Gastroesophageal sphincter (tissue), 4 donors: ENCODE measurements at regions not wholly inside any gene's neighbourhood (a gene's known extent, or its start where the extent isn't known, plus 50 kb on each side); places are given as distances from the start of the nearest gene placed in this dataset.

Experiments used
- ATAC-seq: fragments of 150-250 bp; one replicate; pipeline ENCODE4 v1.9.1; 2016; ENCODE audit warnings: mild to moderate bottlenecking, moderate library complexity
- H3K27ac ChIP-seq, 4 donors: fragments of 200-600 bp; sonication (generic) in 3 of 4; 1 replicate in 3 of 4; 2 replicates in 1 of 4; pipeline ENCODE4 v1.5.1; 2016 to 2019
- H3K27me3 ChIP-seq: fragments of 200-600 bp; sonication (generic); one replicate; pipeline ENCODE4 v1.5.1; 2019
- H3K36me3 ChIP-seq, 2 donors: fragments of 200-600 bp; sonication (generic); one replicate each; pipeline ENCODE4 v1.5.1; 2019; ENCODE audit warnings: control low read depth in 1 of 2
- H3K4me1 ChIP-seq, 3 donors: fragments of 200-600 bp; sonication (generic); 1 replicate in 2 of 3; 2 replicates in 1 of 3; pipeline ENCODE4 v1.5.1; 2016 to 2019; ENCODE audit warnings: control low read depth in 2 of 3
- H3K4me3 ChIP-seq, 2 donors: fragments of 200-600 bp; sonication (generic); one replicate each; pipeline ENCODE4 v1.5.1; 2019; ENCODE audit warnings: mild to moderate bottlenecking in 1 of 2, moderate library complexity in 1 of 2
- H3K9me3 ChIP-seq, 3 donors: fragments of 200-600 bp; sonication (generic); one replicate each; pipeline ENCODE4 v1.5.1; 2017 to 2019; ENCODE audit warnings: control low read depth in 2 of 3
- CTCF ChIP-seq, 4 experiments: fragments of 200-600 bp in 2 of 4; fragments of 450-650 bp in 2 of 4; sonication (generic) in 1 of 4; IDR thresholded peaks; one replicate each; pipeline ENCODE4 v1.5.1; 2017 to 2019; ENCODE audit warnings: antibody characterized with exemption in 4 of 4, mild to moderate bottlenecking in 2 of 4, moderate library complexity in 2 of 4
- EP300 ChIP-seq: sonication (generic); formaldehyde crosslinking; IDR thresholded peaks from one replicate; pipeline ENCODE4 v1.6.1; 2017; ENCODE audit warnings: antibody characterized with exemption, mild to moderate bottlenecking
- POLR2A ChIP-seq, 2 donors: fragments of 450-650 bp; IDR thresholded peaks; one replicate each; pipeline ENCODE4 v1.6.1; 2017; ENCODE audit warnings: antibody characterized with exemption in 2 of 2, mild to moderate bottlenecking in 2 of 2, moderate library complexity in 1 of 2
- POLR2AphosphoS5 ChIP-seq: sonication (generic); formaldehyde crosslinking; IDR thresholded peaks from one replicate; pipeline ENCODE4 v1.6.1; 2017; ENCODE audit warnings: antibody characterized with exemption
- WGBS, 2 donors: methylation state at CpG; one replicate each; pipeline ENCODE4 v1.1.5; 2018; ENCODE audit warnings: low coverage in 1 of 2; 5-methylcytosine and 5-hydroxymethylcytosine counted together

- H3K4me1 ChIP-seq: no peaks in the 10 kb centered on the region
- H3K4me3 ChIP-seq: no peak overlapping the region
- no peaks in the 10 kb centered on the region for H3K36me3 ChIP-seq
- H3K27ac ChIP-seq: no peak overlapping the region
- TF ChIP-seq CTCF (IDR thresholded peaks at IDR 0.05) (no peak), EP300 (no peak), POLR2AphosphoS5 (no peak), POLR2A (IDR thresholded peaks at IDR 0.05) (no peak)
- no peaks in the 10 kb centered on the region for H3K27me3 ChIP-seq
- ATAC-seq: no peak
- no peaks in the 10 kb centered on the region for H3K9me3 ChIP-seq
- WGBS, 2 donors: 53 to 69% methylated on average over 6 to 8 of the region's 12 CpGs
Observed at GRCh38 chr5:44637916-44638869, 170.6 kb upstream of the MRPS30 start.

- H3K4me3 ChIP-seq: no peak overlapping the region
- H3K4me1 ChIP-seq: no peaks in the 10 kb centered on the region
- ATAC-seq: no peak
- H3K36me3 ChIP-seq: no peaks in the 10 kb centered on the region
- no peaks in the 10 kb centered on the region for H3K9me3 ChIP-seq
- no peak overlapping the region for H3K27ac ChIP-seq
- no peaks in the 10 kb centered on the region for H3K27me3 ChIP-seq
- TF ChIP-seq POLR2A (IDR thresholded peaks at IDR 0.05) (no peak), POLR2AphosphoS5 (no peak), EP300 (no peak), CTCF (IDR thresholded peaks at IDR 0.05) (no peak)
- 71 to 80% methylated on average over 1 of the region's 1 CpG for WGBS, 2 donors
Observed at GRCh38 chr5:44632344-44632743, 176.4 kb upstream of the MRPS30 start.

GRCh38 chr5:44626846-44627245, 181.9 kb upstream of the MRPS30 start:
- TF ChIP-seq POLR2A (IDR thresholded peaks at IDR 0.05) (no peak), EP300 (no peak), POLR2AphosphoS5 (no peak), CTCF (IDR thresholded peaks at IDR 0.05) (no peak)
- no peaks in the 10 kb centered on the region for H3K4me1 ChIP-seq
- no peaks in the 10 kb centered on the region for H3K36me3 ChIP-seq
- H3K9me3 ChIP-seq: no peaks in the 10 kb centered on the region
- ATAC-seq: no peak
- no peak overlapping the region for H3K27ac ChIP-seq
- no peaks in the 10 kb centered on the region for H3K27me3 ChIP-seq
- no peak overlapping the region for H3K4me3 ChIP-seq

GRCh38 chr5:44622331-44622730, 186.4 kb upstream of the MRPS30 start:
- 81 to 82% methylated on average over 4 of the region's 4 CpGs for WGBS, 2 donors
- no peak overlapping the region for H3K4me3 ChIP-seq

More at GRCh38 chr5:44622331-44622730, 186.4 kb upstream of the MRPS30 start:
- TF ChIP-seq POLR2AphosphoS5 (no peak), EP300 (no peak), CTCF (IDR thresholded peaks at IDR 0.05) (no peak), POLR2A (IDR thresholded peaks at IDR 0.05) (no peak)
- H3K27ac ChIP-seq: no peak overlapping the region
- ATAC-seq: no peak
- no peaks in the 10 kb centered on the region for H3K4me1 ChIP-seq
- H3K36me3 ChIP-seq: no peaks in the 10 kb centered on the region
- no peaks in the 10 kb centered on the region for H3K9me3 ChIP-seq
- no peaks in the 10 kb centered on the region for H3K27me3 ChIP-seq
